Non-pigmented ciliary epithelial cell (primary cell): ENCODE measurements at regions not wholly inside any gene's neighbourhood (a gene's known extent, or its start where the extent isn't known, plus 50 kb on each side); places are given as distances from the start of the nearest gene placed in this dataset.

Experiments used
- DNase-seq: peaks from one replicate; pipeline ENCODE4 v3.0.0-alpha.2; 2010; ENCODE audit warnings: low read depth

DNA sequence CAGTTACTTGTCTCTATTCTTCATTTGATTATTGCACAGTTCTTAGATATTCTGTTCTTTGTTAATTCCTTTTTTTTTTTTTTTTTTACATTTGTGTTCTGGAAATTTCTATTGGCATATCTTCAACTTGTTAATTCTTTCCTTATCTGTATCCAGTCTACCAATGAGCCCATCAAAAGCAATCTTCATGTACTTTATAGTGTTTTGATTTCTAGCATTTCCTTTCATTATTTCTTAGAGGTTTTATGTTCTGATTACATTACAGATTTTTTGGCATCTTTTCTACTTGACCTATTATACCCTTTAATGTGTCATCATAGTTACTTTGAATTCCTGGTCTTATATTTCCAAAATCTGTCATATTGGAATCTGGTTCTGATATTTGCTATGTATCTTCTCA lies 2194.8 kb downstream of the PCDH9 start:
- DNase-seq, result no peak

DNA sequence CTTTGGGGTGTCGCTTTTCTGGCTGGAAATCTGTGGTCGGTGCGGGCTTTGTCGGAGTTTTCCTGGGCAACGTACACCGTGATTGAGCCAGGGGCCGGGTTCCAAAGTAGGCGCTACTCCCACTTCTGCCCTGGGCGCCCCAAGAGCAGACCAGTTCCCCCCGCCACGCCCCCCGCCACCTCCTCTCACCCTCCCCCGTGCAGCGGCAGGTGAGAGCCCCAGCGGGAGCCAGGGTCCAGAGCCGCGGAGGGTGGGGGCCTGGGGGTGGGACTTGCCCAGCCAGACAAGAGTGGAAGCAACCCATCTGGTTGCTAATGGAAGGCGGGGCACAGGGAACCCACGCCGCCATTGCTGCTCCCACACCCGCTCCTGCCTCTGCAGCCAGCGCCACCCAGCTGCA lies 2195.9 kb downstream of the PCDH9 start:
- DNase-seq, result no peak

DNA sequence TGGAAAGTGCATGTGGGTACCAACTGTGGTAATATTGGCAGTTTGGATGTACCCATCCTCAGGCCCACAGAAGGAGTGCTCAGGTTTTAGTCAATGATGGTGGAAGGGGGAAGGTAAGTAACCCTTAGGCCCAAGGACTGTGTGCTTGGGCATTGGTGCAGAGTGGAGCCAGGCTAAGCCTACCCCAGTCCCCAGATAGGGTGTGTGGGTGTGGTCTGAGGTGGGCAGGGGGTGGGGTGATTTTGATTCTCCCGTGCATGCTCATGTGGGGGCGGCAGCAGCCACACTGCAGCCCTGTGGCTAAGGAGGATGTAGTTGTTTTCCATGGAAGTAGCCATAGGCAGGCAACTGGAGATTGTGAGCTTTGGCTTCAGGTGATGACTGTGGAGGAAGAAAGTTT lies 2197.3 kb downstream of the PCDH9 start:
- no peak for DNase-seq

DNA sequence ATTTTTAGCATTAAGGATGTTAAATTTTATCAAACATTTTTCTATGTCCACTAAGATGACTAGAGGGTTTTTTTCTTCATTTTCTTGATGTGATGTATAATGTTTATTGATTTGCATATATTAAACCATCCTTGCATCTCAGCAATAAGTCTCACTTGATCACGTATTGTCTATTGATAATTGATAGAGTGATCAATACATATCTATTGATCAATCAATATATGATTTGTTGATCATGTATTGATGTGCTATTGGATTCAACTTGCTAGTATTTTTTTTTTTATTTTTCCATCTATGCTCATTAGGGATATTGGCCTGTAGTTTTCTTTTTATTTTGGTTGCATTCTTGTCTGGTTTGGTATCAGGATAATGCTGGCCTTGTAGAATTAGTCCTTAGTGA lies 2202.0 kb downstream of the PCDH9 start:
- no peak for DNase-seq

DNA sequence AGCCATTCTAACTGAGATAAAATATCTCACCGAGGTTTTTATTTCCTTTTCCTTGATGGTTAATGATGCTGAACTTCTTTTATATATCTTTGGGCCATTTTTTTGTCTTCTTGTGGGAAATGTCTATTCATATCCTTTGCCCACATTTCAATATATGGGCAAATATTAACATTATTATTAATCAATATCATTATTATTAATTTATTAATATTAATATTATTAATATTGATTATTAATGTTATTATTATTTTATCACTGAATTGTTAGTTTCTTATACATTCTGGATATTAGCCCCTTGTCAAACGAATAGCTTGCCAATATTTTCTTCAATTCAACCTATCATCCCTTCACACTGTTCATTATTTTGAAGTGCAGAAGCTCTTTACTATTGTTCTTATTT lies 2203.6 kb downstream of the PCDH9 start:
- DNase-seq, result no peak

DNA sequence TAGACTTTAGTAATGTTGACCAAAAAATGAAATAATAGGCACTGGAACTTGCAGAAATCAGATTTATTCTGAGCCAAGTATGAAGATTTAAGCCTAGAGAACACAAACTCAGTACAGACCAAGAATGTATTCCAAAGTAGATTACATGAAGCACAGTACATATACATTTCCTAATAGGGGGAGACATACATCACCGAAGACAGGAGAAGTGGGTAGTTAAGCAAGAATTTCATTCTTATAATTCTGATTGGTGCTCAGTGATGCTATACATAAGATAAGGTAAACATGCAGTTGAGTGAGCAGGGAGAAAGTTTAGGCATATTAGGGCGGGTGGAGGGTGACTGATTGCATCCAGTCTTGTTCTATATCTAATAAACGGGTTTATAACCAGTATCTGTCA lies 2218.8 kb downstream of the PCDH9 start:
- no peak for DNase-seq

DNA sequence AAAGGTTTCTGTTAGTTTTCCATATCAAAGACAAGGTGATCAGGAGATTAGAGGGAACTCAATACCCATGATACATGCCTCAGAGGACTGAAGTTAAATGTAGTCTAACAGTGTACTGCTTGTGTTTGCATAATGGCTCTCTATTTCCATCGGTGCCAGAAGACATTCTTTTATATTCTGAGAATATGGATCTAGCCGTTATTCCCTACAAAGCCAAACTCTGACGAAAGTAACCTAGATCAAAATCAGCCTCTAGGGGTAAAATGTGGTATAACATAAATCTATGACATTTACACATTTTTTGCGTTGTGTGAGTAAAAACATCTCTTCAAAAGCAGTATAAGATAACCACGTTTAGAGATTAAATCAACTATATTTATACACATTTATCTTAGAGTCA lies 2232.7 kb downstream of the PCDH9 start:
- DNase-seq, result no peak

DNA sequence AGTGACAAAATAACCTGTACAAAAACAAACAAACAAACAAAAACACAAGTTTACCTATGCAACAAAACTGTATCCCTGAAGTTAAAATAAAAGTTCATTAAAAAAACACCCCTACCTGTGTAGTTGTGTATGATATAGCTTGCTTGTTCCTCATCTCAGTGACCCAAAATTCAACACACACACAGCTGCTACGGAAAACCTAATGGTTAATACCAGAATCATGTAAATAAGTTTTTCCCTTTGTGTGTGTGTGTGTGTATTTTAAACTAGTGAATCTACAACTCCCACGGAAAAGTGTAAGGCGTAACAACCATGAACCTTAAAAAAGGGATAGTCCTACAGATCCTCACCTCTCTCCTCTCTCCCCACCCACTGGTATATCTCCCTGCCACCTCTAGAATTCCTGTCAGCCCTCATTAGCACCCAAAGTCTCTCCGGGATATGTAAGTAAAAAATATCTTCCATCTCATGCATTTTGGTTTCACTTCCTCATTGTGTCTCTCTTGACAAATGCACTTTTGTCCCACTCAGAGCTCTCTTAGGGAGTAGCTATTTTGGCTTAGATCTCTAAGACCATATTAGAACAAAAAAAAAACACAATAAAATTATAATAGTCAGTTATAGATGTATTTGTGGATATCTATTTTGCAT lies 2236.5 kb downstream of the PCDH9 start:
- DNase-seq, result no peak

DNA sequence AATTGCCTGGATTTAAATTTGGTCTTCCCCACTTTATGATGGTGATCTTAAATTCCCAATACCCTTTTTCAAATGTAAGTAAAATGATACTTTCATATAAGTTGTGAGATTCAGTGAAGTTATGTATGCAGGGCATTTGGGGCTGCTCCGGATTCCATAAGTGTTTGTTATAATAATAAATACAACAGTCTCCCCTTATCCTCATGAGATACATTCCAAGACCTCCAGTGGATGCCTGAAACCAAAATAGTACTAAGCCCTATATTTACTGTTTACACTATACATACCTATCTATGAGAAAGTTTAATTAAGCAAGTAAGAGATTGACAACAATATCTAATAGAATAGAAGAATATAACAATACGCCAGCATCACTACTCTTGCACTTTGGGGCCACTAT lies 2237.8 kb downstream of the PCDH9 start:
- DNase-seq, result no peak

DNA sequence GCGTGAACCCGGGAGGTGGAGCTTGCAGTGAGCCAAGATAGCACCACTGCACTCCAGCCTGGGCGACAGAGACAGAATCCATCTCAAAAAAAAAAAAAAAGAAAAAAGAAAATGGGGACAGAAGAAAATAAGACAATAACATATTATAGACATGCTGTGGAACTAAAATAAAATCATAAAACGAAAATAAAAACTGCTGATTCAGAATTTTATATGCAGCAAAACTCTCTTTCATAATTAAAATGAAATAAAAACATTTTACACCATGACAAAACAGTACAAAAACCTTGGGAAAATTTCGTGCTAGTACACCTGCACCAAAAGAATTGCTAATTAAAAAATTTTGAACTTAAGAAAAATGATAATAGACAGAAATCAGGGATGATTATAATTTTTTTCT lies 2245.1 kb downstream of the PCDH9 start:
- no peak for DNase-seq

DNA sequence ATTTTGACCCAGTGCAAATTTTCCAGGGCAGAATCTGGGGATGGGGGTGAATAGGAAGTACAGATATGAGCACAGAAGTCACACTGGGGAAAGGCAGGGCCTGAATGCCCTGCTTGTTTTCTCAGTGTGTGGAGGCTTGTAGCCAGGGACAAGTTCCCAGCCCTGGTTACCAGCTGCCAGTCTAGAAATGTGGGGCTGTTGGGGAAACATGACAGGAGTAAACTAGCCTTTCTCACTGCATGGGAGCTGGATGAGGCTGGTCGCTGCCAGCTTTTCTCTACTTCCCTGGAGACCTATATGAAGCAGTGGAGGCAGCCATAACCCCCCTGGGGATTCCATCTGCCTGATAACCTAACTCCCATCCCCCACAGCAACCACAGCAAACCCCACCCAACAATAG lies 2267.7 kb downstream of the PCDH9 start:
- no peak for DNase-seq

DNA sequence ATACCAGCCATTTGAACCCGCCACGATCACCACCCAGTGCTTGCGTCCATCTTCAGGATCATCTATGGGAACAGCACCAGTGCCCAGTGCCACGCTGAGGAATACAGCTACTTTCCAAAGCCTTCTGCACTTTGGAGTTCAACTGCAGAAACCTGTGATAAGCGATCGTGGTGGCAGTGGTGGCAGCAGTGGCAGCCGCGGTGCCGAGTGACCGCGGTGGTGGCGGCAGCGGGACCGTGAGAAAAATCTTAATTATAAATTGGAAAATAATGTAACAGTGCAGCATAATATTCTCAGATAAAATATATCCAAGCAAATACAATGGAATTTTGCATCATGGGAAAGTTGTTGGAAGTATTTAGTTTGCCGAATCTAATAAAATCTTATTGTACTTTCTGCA lies 2270.9 kb downstream of the PCDH9 start:
- DNase-seq, result no peak

DNA sequence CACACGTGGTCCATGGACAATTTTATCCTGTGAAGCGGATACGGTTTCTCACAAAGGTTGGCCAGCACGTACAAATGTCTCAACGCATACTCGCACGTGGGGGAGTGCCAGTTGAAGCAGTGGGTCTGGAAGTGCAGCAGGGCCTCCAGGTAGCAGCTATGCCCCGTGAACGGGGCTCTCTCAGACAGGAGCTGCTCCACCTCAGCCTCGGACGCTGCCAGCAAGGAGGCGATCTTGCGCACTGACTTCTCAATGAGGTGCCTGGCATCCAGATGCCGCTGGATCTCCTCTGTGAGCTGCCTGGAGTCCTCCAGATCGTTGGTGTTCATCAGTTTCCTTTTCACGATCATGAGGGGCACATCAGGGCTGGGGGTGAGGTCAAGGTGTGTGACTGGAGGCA lies 2272.0 kb downstream of the PCDH9 start:
- DNase-seq, result no peak

DNA sequence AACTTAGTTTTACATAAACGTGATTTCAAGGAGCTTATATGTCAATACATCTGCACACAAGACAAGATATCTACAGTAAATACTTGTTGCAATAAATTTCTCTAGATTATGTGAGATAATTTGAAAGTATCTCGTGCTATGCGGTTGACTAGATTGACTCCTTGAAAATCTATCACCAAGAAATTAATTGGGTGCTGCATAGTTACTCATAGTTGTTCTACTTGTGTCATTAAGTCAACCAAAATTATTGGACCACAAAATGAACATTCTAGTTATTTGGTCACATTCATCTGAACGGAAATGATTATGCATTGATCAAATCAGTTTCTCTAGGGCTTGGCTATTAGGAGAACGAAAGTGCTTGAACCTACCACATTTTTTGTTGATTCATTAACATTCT lies 2291.5 kb downstream of the PCDH9 start:
- DNase-seq, result no peak

DNA sequence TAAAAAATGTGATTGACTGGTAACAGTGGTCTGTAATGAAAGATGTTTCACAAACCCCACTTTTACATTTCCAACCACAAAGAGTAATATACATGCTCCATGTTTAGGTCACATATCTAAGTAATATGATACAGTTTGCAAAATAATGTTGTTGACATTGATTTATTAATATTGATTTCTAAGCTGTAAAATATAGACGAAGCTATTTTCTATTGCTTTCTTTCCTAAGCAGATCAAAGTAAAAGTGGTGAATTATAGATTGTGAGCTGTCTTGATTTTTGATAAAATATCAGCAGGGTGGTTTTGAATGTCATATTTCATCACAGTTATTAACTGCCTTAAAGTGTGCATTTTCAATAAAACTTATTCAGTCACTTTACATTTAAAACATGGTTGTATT lies 2292.8 kb downstream of the PCDH9 start:
- no peak for DNase-seq

DNA sequence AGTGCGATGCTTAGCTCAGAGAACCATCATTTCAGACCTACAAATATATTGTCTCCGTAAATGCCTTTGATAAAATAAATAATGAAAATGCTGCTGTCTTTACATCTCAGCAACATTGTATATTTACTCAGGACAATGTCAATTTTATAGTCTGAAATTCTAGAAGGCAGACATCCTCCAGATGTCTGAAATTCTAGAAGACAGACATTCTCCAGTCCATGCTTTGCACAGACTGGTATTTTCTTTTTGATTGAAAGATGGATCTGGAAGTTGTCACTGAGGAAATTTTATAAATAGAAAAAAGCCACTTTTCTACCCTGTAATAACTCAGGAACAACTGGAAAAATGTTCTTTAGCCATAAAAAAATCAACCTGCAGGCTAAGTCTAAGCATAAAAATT lies 2293.3 kb downstream of the PCDH9 start:
- no peak for DNase-seq

DNA sequence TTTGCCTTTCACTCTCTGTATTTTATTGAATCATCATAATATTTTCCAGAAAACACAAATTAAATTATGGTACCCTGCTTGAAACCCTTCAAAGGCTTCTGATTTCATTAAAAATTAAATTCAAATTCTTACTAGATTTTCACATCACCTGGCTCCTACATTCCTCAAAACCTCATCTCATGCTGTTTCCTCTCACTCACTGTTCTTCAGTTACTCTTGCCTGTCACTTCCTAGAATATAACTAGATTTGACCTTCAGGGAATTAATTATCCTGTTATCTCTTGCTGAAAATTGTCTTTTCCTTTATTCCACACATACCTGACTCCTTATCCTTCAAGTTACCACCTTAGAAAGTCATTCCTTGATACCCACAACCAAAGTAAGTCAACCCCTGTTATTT lies 2294.7 kb downstream of the PCDH9 start:
- DNase-seq, result no peak

DNA sequence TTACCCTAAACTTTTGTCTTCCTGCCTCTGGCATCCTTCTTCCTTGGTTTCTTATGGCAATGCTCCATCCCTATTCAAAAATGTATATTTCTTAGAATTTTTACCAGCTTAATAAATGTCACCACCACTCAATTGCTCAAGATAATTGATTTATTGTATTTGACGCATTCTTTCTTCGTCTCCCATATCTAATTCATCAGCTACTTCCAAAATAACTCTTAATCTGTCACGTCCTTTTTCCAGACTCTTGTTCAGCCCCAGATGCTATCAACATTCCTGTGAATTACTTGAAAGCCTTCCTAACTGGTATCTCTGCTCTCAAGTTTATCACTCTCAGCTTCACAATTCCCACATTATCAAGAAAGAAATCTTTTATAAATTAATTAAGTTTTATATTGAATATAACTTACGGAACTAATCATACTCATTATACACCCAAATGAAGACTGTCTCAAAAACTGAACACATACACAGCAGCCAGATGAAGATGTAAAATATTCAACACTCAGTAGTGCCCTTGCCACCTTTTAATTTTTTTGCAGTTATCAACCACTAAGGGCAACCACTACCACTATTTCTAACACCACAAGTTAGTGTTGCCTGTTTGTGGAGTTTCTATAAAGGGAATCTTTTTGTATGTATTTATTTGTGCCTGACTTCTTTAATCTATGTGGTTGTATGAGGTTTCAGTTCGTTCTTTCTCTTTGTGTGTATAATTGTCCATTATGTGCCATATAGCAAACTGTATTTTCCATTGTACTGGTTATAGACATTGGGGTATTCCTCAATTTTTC lies 2295.4 kb downstream of the PCDH9 start:
- DNase-seq, result no peak

DNA sequence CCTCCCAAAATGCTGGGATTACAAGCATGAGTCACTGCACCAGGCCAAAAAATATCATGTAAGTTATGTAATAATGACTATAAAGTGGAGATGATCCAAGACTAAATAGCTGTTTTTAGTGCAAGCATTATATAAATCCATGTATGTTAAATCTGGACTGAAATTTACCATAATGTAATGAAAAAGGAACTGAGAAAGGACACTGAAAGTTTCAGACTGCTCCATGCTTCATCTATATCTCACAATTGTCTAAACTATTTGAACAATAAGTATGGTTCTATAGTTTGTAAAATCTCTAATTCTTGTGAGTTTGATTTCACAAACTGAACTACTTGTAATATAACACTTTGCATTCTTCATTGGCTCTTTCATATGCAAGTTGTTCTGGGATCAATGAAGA lies 2299.5 kb downstream of the PCDH9 start:
- DNase-seq, result no peak

DNA sequence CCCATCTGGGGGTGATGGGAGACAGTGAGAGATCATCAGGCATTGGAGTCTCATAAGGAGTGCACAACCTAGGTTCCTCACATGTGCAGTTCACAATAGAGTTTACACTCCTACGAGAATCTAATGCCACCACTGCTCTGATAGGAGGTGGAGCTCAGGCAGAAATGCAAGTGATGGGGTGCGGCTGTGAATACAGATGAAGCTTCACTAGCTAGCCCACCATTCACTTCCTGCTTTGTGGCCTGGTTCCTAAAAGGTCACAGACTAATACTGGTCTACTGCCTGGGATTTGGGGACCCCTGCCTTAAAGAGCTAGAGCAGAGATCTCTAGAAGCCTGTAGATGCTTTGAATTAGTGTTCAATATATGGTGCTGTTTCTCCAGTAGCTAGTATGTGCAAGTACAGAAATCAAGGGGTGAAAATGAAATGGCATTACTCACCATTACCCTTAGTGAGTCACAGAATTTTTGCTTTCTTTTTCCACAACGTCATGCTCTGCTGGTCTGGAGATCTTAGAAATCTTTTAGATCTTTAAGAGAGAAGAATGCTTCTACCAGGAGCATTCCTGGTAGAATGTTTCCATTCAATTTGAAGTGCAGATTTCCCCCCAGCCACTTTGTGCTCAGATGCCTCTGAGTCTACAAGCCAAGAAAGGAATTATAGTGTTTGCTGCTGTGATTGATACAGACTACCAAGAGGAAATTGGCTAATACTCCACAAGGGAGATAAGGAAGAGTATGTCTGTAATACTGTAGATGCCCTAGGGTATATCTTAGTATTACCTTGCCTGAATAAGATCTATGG lies 2301.2 kb downstream of the PCDH9 start:
- DNase-seq, result peak; percentile 78

DNA sequence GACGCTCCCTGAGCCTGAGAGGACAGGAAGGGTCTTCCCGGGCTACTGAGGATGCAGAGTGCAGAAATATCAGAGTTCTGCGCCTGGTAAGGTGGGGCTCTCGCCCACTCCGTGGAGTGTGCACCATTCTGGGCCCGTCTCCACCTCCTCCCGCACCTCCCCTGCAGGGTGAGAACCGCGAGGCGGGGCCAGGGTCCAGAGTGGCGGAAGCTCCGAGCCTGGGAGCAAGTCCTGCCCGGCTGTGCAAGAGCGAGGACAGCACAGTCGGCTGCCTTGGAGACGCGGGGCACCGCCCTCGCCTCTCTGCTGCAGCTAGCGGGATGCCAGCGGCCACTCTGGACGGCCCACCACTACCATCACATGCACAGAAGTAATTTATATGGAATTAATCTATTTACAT lies 2304.4 kb downstream of the PCDH9 start:
- no peak for DNase-seq

DNA sequence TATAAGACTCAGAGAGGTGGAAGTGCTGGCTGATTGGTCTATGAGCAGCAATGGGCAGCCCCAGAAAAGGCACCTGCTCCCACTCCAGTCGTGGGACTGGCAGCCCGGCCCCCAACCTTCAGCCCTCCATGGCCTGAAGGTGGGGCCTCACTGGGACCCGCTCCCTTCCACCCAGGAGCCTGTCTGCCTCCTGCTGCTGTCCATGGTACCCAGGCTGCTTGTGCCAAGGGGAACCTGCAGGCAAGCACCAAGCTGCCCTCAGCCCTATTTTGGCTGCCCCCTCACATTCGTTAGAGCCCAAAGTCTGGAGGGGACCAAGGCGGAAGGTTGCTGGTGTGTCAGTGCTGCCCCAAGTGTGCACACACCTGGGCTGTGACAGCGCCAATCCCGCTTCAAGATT lies 2304.9 kb downstream of the PCDH9 start:
- no peak for DNase-seq

DNA sequence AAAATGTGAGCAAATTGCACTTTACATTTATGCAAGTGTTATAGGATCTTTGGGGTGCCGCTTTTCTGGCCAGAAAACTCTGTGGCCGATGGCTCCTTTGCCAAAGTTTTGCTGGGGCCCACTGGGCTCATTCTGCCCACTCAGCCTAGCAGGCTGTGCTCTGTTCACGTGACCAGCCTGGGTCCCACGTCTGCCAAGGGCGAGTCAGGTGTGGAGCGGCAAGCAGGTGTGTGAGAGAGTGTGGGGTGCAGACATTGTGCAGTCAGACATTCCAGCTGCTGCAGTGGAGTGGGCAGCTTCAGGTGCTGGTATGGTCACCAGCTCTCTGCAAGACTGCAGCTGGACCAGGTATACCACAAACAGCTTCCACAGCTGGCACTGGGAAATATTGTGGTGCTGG lies 2305.7 kb downstream of the PCDH9 start:
- DNase-seq, result no peak
